ENCODE measurements at regions not wholly inside any gene's neighbourhood (a gene's known extent, or its start where the extent isn't known, plus 50 kb on each side); places are given as distances from the start of the nearest gene placed in this dataset.

GRCh38 chr11:45036733-45037132 lies 86.0 kb upstream of the TP53I11 start:
- no peak for DNase-seq (ENCODE audit: low spot score)

GRCh38 chr11:45037434-45038005 lies 86.8 kb upstream of the TP53I11 start:
- DNase-seq (ENCODE audit: low spot score): no peak

- DNase-seq (ENCODE audit: low spot score): no peak
Measured at GRCh38 chr11:45038923-45039322, 88.2 kb upstream of the TP53I11 start.

- DNase-seq (ENCODE audit: low spot score): no peak
Measured at GRCh38 chr11:45041596-45041995, 90.9 kb upstream of the TP53I11 start.

GRCh38 chr11:45042560-45042959 lies 91.9 kb upstream of the TP53I11 start:
- DNase-seq (ENCODE audit: low spot score): no peak

GRCh38 chr11:45043755-45044475 lies 93.2 kb upstream of the TP53I11 start:
- DNase-seq (ENCODE audit: low spot score): no peak

GRCh38 chr11:45045683-45046471 lies 95.2 kb upstream of the TP53I11 start:
- DNase-seq (ENCODE audit: low spot score): no peak

GRCh38 chr11:45048313-45048841 lies 97.7 kb upstream of the TP53I11 start:
- no peak for DNase-seq (ENCODE audit: low spot score)

GRCh38 chr11:45048870-45049691 lies 97.4 kb upstream of the PRDM11 start:
- DNase-seq (ENCODE audit: low spot score): no peak

- DNase-seq (ENCODE audit: low spot score): no peak
Measured at GRCh38 chr11:45050111-45050510, 96.3 kb upstream of the PRDM11 start.

GRCh38 chr11:45051621-45052020 lies 94.8 kb upstream of the PRDM11 start:
- DNase-seq (ENCODE audit: low spot score): no peak

- DNase-seq (ENCODE audit: low spot score): no peak
Measured at GRCh38 chr11:45052361-45052760, 94.1 kb upstream of the PRDM11 start.

- no peak for DNase-seq (ENCODE audit: low spot score)
Measured at GRCh38 chr11:45053736-45054446, 92.5 kb upstream of the PRDM11 start.

- no peak for DNase-seq (ENCODE audit: low spot score)
Measured at GRCh38 chr11:45054956-45055355, 91.5 kb upstream of the PRDM11 start.

GRCh38 chr11:45056529-45056928 lies 89.9 kb upstream of the PRDM11 start:
- DNase-seq (ENCODE audit: low spot score): no peak

- no peak for DNase-seq (ENCODE audit: low spot score)
Measured at GRCh38 chr11:45057938-45058646, 88.3 kb upstream of the PRDM11 start.

- no peak for DNase-seq (ENCODE audit: low spot score)
Measured at GRCh38 chr11:45058647-45058950, 87.8 kb upstream of the PRDM11 start.

- DNase-seq (ENCODE audit: low spot score): no peak
Measured at GRCh38 chr11:45060707-45061106, 85.7 kb upstream of the PRDM11 start.

- DNase-seq (ENCODE audit: low spot score): no peak
Measured at GRCh38 chr11:45061641-45062040, 84.8 kb upstream of the PRDM11 start.

- no peak for DNase-seq (ENCODE audit: low spot score)
Measured at GRCh38 chr11:45062115-45062514, 84.3 kb upstream of the PRDM11 start.

Data from CD4-positive, alpha-beta T cell treated with Interleukin-6 at 100 ng/mL for 8 hours (primary cell).